Mammary epithelial cell (primary cell): ENCODE measurements at regions not wholly inside any gene's neighbourhood (a gene's known extent, or its start where the extent isn't known, plus 50 kb on each side); places are given as distances from the start of the nearest gene placed in this dataset.

Source experiments
- EZH2 ChIP-seq: IDR thresholded peaks from 2 replicates; pipeline ENCODE4 v1.6.1; 2012; ENCODE audit warnings: low read length, inconsistent platforms, borderline replicate concordance
- TF ChIP-seq, protein P1 (sequence below), 2 donors: IDR thresholded peaks in 1 of 2; conservative IDR thresholded peaks in 1 of 2; 2 replicates each; pipeline ENCODE4 v1.5.1; 2011 to 2012; ENCODE audit warnings: inconsistent platforms in 2 of 2, low read length in 2 of 2, mild to moderate bottlenecking in 2 of 2, control low read depth in 1 of 2, low read depth in 1 of 2; ENCODE audit not compliant: insufficient read depth in 1 of 2; ENCODE audit errors: extremely low read depth in 1 of 2

GRCh38 chr4:41380511-41381157 is 123.9 kb downstream of the UCHL1 start:
- TF ChIP-seq, protein P1, sequence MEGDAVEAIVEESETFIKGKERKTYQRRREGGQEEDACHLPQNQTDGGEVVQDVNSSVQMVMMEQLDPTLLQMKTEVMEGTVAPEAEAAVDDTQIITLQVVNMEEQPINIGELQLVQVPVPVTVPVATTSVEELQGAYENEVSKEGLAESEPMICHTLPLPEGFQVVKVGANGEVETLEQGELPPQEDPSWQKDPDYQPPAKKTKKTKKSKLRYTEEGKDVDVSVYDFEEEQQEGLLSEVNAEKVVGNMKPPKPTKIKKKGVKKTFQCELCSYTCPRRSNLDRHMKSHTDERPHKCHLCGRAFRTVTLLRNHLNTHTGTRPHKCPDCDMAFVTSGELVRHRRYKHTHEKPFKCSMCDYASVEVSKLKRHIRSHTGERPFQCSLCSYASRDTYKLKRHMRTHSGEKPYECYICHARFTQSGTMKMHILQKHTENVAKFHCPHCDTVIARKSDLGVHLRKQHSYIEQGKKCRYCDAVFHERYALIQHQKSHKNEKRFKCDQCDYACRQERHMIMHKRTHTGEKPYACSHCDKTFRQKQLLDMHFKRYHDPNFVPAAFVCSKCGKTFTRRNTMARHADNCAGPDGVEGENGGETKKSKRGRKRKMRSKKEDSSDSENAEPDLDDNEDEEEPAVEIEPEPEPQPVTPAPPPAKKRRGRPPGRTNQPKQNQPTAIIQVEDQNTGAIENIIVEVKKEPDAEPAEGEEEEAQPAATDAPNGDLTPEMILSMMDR (conservative IDR thresholded peaks at IDR 0.05 in 1 of 2, IDR thresholded peaks at IDR 0.05 in 1 of 2; ENCODE audit: extremely low read depth in 1 of 2, insufficient read depth in 1 of 2, low read depth in 1 of 2, low read length in 2 of 2): no peak
- TF ChIP-seq EZH2: no peak
